ENCODE measurements at regions not wholly inside any gene's neighbourhood (a gene's known extent, or its start where the extent isn't known, plus 50 kb on each side); places are given as distances from the start of the nearest gene placed in this dataset.

- H3K27me3 ChIP-seq = no peaks in the 10 kb centered on the region
- H3K4me3 ChIP-seq (ENCODE audit: low read depth in 1 of 2, low read length in 1 of 2) = no peak overlapping the region
- H3K36me3 ChIP-seq = no peaks in the 10 kb centered on the region
- TF ChIP-seq, protein P1, sequence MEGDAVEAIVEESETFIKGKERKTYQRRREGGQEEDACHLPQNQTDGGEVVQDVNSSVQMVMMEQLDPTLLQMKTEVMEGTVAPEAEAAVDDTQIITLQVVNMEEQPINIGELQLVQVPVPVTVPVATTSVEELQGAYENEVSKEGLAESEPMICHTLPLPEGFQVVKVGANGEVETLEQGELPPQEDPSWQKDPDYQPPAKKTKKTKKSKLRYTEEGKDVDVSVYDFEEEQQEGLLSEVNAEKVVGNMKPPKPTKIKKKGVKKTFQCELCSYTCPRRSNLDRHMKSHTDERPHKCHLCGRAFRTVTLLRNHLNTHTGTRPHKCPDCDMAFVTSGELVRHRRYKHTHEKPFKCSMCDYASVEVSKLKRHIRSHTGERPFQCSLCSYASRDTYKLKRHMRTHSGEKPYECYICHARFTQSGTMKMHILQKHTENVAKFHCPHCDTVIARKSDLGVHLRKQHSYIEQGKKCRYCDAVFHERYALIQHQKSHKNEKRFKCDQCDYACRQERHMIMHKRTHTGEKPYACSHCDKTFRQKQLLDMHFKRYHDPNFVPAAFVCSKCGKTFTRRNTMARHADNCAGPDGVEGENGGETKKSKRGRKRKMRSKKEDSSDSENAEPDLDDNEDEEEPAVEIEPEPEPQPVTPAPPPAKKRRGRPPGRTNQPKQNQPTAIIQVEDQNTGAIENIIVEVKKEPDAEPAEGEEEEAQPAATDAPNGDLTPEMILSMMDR (IDR thresholded peaks at IDR 0.05) = no peak
- no peak overlapping the region for H3K27ac ChIP-seq
- no peaks in the 10 kb centered on the region for H3K4me1 ChIP-seq (ENCODE audit: control insufficient read depth in 1 of 2, insufficient read depth in 1 of 2, low read depth in 1 of 2, low read length in 1 of 2)
- no peaks in the 10 kb centered on the region for H3K9me3 ChIP-seq
These were observed 522.4 kb upstream of the ADAMTS9 start for GRCh38 chr3:65210026-65210814.

DNA sequence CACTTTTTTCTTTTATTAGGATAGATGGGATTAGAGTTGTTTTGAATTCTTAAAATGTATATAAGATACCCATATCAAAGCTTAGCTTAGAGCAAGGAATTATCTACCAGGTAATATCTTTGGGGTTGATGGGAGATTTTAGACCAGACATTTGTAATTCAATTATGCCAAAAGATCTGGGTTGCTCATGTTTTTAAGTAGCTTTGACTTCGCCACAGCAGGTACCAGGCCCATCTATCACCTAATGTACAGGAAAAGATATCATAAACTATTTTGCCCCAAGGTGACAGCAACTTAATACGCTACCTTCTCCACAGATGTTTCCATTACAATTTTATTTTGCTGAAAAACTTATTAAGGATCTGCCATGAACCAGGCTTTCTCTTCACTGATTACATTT, 514.6 kb upstream of the ADAMTS9 start:
- TF ChIP-seq, protein P1 (IDR thresholded peaks at IDR 0.05) = no peak
- H3K27me3 ChIP-seq = no peaks in the 10 kb centered on the region
- H3K4me1 ChIP-seq (ENCODE audit: control insufficient read depth in 1 of 2, insufficient read depth in 1 of 2, low read depth in 1 of 2, low read length in 1 of 2) = no peaks in the 10 kb centered on the region
- H3K36me3 ChIP-seq = no peaks in the 10 kb centered on the region
- no peak overlapping the region for H3K4me3 ChIP-seq (ENCODE audit: low read depth in 1 of 2, low read length in 1 of 2)
- H3K27ac ChIP-seq = no peak overlapping the region
- H3K9me3 ChIP-seq = no peaks in the 10 kb centered on the region

GRCh38 chr3:65201926-65202325, 514.1 kb upstream of the ADAMTS9 start:
- H3K9me3 ChIP-seq = no peaks in the 10 kb centered on the region
- no peak overlapping the region for H3K4me3 ChIP-seq (ENCODE audit: low read depth in 1 of 2, low read length in 1 of 2)
- H3K36me3 ChIP-seq = no peaks in the 10 kb centered on the region
- H3K27ac ChIP-seq = no peak overlapping the region
- TF ChIP-seq, protein P1 (IDR thresholded peaks at IDR 0.05) = no peak
- H3K4me1 ChIP-seq (ENCODE audit: control insufficient read depth in 1 of 2, insufficient read depth in 1 of 2, low read depth in 1 of 2, low read length in 1 of 2) = no peaks in the 10 kb centered on the region
- H3K27me3 ChIP-seq = no peaks in the 10 kb centered on the region

- Histone ChIP-seq H3K27ac (no peak overlapping the region), H3K4me3 (ENCODE audit: low read depth in 1 of 2, low read length in 1 of 2) (no peak overlapping the region), H3K27me3 (no peaks in the 10 kb centered on the region), H3K4me1 (ENCODE audit: control insufficient read depth in 1 of 2, insufficient read depth in 1 of 2, low read depth in 1 of 2, low read length in 1 of 2) (no peaks in the 10 kb centered on the region), H3K36me3 (no peaks in the 10 kb centered on the region), H3K9me3 (no peaks in the 10 kb centered on the region)
- TF ChIP-seq, protein P1 (IDR thresholded peaks at IDR 0.05) = no peak
These were observed 512.6 kb upstream of the ADAMTS9 start for GRCh38 chr3:65200310-65200970.

- no peaks in the 10 kb centered on the region for H3K9me3 ChIP-seq
- no peaks in the 10 kb centered on the region for H3K4me1 ChIP-seq (ENCODE audit: control insufficient read depth in 1 of 2, insufficient read depth in 1 of 2, low read depth in 1 of 2, low read length in 1 of 2)
- H3K36me3 ChIP-seq = no peaks in the 10 kb centered on the region
- TF ChIP-seq, protein P1 (IDR thresholded peaks at IDR 0.05) = no peak
- no peak overlapping the region for H3K27ac ChIP-seq
- H3K27me3 ChIP-seq = no peaks in the 10 kb centered on the region
- no peak overlapping the region for H3K4me3 ChIP-seq (ENCODE audit: low read depth in 1 of 2, low read length in 1 of 2)
These were observed 508.9 kb upstream of the ADAMTS9 start for GRCh38 chr3:65196663-65197062.

Measured in neutrophil (primary cell).